ENCODE measurements at regions not wholly inside any gene's neighbourhood (a gene's known extent, or its start where the extent isn't known, plus 50 kb on each side); places are given as distances from the start of the nearest gene placed in this dataset.

DNA sequence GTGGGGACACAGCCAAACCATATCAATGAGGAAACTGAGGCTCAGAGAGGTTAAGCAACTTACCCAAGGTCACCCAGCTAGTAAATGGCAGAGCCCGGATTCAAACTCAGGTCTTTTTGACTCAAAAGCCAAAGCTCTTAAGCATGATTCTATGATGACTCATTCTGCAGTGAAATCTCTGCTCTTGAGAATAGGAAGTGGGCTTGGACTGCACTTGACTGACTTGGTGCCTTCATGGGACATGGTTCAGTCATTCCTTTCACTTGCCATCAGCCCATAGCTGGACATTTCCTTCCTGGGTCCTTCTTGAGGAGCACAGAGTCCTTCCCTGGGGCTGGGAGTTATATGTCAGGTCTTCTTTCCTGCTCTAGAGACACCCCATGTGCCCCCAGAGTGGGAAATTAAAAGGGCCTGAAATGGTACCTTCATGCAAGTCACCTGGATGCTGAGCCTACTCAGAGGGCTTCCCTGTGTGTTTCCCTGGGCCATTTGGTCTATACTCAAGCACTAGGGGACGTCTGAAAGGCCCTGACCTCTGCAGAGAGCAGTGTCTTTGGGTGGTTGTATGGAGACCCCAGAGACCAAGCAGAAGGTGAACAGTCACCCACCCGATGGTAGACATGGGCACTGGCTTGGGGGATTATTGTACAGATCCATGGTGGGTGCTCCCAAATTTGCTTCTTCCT is 62.4 kb upstream of the SDK1 start:
- no peak for DNase-seq

DNA sequence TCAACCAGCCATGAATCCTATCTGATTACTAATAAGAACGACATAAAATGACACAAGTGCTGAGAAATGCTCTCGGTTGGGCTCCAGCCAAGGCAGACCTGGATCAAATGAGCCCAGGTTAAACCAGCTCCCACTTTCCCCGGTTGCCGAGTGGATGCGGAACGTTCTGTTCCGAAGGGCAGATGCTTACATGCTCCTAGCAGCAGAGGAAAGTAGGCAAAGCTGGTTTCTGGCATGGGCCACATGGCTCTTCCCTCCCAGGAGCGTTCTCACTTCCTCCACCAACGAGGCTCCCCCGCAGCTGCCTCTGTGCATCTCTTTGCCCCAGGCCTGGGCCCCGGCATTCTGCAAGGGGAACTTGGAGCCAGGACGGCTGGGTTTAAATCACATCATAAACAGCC is 61.8 kb upstream of the SDK1 start:
- DNase-seq: no peak

DNA sequence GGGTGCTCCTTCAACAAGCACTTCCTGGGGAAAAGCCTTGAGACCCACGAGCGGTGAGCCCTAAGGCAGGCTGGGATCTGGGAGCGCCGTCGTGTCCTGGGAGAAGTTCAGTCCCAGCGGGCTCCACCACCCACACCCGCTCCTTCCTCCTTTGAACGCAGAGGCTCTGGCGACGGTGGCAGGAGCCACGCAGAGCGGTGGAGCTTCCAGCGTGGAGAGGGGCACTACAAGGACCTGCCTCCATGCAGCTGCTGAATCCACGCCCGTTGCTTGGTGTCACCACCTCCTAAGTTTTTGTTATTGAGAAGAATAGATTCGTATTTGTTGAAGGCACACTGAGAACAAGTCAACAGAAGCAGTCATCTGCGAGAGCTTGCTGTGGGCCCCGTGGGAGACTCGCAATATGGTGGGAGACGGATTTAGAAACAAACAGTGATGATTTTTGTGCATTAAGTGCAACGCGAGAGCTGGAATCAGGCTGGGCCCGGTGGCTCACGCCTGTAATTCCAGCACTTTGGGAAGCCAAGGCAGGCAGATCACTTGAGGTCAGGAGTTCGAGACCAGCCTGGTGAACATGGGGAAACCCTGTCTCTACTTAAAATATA is 60.1 kb upstream of the SDK1 start:
- no peak for DNase-seq

DNA sequence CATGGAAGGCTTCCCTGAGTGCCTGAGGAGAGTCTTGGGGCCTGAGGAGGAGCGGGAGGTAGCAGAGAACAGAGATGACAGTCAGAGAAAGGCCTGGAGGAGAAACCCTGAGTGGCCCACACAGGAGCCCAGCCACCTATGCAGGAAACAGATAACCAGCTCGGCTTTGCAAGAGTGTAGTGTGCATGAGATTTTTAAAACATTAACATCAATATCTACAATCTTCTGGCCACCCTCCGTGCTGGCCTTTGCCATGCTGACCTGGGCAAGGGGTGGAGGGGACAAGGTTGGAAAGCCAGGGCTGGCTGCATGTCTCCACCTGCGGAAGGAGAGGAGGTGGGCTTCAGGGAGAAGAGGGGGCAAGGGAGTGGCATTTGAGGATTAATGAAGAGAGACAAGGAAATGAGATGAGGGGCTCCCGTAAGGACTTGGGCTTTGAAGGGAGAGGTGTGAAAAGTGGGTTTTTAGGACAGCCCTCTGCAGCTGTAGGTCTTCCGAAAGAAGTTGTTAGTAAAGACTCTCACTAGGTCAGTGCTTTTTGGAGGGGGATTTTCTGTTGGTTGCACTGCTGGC is 59.3 kb upstream of the SDK1 start:
- no peak for DNase-seq

DNA sequence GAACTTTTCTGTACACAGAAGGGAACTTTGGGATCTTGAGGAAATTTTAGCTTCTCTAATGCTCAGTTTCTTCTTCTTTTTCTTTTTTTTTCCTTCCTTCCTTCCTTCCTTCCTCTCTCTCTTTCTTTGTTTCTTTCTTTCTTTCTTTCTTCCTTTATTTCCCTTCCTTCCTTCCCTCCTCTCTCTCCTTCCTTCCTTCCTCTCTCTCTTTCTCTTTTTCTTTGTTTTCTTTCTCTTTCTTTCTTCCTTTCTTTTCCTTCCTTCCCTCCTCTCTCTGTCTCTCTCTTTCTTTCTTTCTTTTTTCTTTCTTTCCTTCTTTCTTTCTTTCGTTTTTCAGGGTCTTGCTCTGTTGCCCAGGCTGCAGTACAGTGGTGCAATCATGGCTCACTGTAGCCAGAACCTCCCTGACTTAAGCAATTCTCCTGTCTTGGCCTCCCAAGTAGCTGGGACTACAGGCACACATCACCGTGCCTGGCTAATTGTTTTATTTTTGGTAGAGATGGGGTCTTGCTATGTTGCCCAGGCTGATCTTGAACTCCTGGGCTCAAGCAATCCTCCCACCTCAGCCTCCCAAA is 58.6 kb upstream of the SDK1 start:
- no peak for DNase-seq

DNA sequence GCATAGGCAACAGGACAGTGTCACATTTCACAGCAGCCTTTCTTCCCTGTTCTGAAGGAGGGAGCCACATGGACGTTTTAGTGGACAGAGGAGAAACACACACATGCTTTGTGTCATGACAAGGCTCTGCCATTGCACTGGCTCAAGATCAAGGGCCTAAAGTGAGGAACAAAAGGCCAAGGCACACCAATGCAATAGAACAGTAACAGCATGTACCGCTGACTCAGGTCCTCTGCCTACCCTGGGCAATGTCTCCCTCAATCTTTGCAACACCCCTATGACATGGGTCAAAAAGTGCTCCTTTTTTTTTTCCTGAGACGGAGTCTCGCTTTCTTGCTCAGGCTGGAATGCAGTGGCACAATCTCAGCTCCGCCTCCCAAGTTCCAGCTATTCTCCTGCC is 57.8 kb upstream of the SDK1 start:
- DNase-seq: no peak

DNA sequence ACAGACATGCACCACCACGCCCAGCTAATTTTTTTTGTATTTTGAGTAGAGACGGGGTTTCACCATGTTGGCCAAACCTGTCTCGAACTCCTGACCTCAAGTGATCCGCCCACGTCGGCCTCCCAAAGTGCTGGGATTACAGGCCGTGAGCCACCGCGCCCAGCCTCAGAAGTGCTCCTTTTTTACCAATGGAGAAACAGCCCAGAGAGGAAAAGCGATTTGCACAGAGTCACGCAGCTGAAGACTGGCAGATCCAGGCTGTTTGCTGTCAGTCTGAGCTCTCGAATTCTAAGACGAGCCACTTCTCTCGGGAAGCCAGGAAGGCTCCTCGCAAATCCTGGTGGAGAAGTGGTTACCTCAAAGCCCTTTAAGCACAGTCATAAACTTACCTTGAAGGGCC is 57.4 kb upstream of the SDK1 start:
- DNase-seq: no peak

DNA sequence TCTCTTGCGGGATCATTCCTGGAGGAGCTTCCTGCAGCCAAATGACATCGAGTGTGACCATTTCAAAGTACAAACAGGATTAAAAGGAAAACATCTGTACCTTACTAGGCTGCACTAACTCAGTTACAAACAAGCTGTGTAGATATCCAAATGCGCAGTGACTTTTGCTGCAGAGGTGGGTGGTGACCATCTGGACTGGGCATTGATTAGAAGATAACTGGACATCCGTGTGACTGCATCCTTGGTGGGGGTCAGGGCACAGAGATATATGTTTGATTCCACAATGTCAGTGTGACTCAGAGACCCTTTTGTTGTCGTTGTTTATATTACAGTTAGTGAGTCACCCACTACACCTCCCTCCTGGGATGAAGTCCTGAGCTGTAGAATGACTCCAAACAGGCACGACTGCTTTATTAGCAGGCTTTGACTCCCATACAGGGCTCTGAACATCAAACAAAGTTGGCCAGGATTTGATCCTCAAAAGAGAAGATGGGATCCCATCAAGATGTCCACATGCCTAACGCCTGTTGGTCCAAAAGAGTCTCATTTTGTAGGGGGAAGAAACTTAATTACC is 56.7 kb upstream of the SDK1 start:
- DNase-seq: no peak

DNA sequence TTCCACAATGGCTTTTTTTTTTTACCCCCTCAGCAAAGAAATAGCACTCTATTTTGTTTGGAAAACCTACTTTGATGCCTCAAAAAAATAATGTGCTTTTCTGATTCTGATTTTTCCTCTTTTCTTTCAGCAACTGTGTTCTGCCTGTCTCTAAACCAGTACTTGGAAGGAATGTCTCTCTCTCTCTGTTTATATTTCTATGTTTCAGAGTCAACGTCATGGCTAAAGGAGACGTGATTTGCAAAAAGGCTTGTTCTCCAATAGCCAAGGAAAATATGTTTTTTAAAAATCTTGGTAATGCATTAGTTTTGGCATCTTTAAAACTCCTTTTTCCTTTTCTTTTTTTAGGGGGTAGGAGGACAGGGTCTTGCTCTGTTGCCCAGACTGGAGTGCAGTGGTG is 56.0 kb upstream of the SDK1 start:
- DNase-seq: no peak

DNA sequence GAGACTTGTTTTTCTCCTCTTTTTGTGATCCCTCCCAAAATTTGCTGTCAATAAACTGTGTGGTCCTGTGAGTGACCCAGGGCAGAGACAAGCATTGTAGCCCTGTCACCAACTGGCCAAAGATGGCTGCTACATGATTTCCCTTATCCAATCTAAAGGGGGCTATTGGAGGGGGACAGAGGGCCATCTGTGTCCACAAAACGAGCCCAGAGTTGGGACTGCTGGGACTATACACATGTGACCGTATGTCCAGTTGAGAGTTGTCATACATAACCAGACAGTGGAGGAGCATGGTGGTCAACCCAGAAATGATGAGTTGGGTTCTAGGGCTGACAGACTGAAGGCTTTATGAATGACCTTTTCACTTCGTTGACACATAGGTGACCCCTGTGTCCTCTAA is 55.3 kb upstream of the SDK1 start:
- no peak for DNase-seq

DNA sequence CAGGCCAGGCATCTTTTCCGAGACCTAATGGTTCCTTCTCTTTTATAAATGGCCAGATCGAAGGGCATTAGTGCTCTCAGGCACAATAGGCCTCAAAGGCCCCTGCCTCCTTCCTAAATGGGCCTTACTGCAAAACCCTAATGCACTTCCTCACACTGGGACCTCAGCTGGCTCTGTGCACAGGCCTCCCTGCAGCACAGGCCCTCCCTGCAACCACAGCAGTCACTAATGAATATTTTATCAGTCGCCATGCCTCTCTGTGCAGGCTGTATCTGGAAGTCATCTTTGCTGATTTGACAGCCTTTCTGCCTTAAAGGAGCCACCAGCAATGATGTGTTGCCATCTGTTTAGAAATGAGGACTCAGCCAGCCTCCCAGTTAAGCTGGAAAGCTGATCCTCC is 54.9 kb upstream of the SDK1 start:
- DNase-seq: no peak

DNA sequence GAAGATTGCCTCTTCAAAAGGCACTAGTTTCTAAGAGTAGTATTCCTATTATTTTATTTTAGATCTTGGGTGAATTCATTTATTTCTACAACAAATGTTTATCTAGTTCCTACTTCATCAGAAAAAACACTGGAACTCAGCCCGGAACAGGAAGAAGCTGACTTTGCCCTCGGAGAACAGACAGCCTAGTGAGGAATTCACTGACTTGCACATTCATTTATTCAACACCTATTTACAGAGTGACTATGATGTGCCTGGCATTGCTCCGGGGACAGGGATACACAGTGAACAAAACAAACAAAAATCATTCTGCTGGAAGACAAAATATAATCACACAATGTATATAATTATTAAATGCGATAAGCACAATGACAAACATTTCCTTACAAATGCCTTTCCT is 54.4 kb upstream of the SDK1 start:
- no peak for DNase-seq

DNA sequence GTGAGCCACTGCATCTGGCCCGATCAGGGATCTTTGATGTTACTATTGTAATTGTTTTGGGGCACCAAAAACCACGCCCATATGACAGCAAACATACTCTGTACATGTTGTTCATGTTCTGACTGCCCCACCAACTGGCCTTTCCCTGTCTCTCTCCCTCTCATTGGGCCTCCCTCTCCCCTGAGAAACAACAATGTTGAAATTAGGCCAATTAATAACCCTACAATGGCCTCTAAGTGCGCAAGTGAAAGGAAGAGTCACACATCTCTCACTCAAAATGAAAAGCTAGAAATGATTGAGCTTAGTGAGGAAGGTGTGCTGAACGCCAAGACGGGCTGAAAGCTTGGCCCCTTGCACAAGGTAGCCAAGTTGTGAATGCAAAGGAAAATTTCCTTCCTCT is 50.3 kb upstream of the SDK1 start:
- no peak for DNase-seq
